ELF-1 (cell line): ENCODE measurements at regions not wholly inside any gene's neighbourhood (a gene's known extent, or its start where the extent isn't known, plus 50 kb on each side); places are given as distances from the start of the nearest gene placed in this dataset.
"Not testable (repeated sequence)": the region's sequence is repeated elsewhere in the genome, so short reads cannot be mapped to it uniquely, and the experiment has no call there.

Experiments used
- DNase-seq: peaks from one replicate; pipeline ENCODE4 v3.0.0-alpha.2; 2016; ENCODE audit warnings: low read depth, low spot score

GRCh38 chr12:13443498-13443897, 247.0 kb downstream of the EMP1 start:
- no peak for DNase-seq

DNA sequence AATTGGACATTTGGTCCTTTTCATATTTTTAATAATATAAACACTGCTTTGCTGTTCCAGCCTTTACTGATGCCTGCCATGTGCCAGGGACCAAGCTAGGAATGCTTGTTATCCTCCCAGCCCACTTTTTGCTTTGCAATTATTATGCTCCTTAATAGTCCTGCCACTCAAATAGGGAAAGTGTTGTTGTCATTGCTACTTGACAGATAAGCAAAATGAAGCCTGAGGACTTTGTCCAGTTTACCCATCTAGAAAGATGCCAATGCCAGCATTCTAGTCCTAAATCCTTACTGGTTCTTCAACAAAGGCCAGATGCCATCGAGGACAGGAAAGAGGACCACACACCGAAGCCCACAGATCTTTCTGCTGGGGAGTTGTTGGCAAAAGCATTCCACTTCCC, 246.5 kb downstream of the EMP1 start:
- DNase-seq, result no peak

- DNase-seq, result no peak
Measured at GRCh38 chr12:13442457-13442856, 245.9 kb downstream of the EMP1 start.

DNA sequence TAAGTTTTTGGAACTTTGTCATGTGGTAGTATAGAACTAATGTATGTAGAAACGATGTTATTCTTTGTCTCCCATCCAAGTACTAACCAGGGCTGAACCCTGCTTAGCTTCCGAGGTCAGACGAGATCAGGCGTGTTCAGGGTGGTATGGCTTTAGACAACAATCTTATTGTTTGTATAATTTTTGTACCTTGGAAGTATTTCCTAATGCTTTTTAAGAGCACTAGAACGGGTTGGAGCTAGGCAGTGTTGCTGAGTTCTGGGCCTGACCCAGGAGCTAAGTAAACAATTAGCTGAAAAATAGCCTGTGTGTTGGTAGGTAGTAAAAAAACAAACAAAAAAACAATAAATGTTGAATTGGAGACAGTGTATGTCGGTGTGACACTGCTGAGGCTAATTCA, 244.3 kb downstream of the EMP1 start:
- no peak for DNase-seq

DNA sequence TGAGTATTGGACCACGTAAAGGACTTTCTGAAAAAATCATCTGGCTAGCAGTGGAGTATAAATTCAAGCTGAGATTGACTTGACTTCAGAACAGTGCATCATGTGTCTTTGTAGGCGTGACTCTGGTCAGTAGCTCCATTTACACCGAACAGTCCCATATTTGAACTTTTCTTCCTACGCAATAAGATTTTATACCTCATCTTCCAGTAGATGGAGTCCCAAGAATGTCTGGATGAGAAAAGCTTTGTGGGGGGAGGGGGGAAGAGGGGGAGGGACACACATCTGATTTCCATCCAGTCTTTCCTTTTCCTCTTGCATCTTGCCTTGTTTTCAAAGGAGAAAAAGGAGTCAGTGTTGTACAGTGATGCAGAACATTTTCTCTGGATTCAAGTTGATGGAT, 241.0 kb downstream of the EMP1 start:
- no peak for DNase-seq

DNA sequence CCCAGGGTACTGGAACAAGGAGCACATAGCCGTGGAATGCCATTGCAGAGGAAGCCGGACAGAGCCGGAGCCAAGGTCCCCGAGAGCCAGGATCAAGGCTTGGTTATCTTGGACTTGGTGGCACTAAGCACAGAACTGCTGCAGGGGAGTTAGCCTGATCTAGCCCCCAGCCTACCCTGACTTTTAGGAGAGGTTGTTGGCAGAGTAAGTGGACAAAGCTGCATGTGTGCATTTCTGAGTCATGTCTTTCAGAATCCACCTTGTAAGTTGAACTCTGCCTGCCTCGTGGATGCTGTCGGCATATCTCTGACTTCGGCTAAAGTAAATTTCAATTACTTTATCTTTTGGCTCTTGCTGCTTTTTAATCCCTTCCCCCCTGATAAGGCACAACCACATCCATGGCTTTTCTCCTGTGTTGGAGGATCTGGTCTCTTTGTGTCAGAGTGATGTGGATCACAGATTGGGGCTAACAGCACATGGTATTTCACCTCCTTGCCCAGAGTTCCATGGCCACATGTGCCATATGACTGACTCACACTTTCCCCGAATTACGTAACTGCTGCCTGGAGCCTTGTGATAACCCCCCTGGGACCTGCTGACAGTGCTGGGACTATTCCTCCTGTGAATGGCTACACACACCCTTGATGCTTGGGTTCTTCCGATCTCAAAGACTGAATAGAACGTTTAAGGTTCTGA, 240.3 kb downstream of the EMP1 start:
- peak; percentile 37 for DNase-seq

- DNase-seq, result peak; percentile 7
Measured at GRCh38 chr12:13436182-13436581, 239.7 kb downstream of the EMP1 start.

GRCh38 chr12:13435235-13435933, 238.9 kb downstream of the EMP1 start:
- DNase-seq, result peak; percentile 85

DNA sequence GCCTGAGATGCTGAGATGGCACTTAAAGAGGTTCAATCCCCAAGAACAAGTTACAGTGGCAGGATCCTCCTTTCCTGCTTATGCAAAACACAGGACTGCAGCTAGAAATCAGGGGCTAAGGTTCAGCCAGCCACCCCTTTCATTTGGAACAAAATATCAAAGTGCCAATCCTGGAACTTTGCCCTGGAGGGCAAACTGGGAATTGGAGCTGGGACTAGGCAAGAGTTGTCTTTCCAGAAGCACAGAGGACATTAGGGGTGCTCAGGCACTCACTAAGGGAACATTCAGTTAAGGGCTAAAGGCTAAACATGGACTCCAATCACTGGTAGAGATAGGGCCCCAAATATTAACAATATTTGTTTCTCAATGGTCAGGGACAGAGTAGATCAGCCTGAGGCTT, 237.2 kb downstream of the EMP1 start:
- DNase-seq, result no peak

- DNase-seq, result no peak
Measured at GRCh38 chr12:13431041-13431440, 234.5 kb downstream of the EMP1 start.

- no peak for DNase-seq
Measured at GRCh38 chr12:13428538-13429265, 232.2 kb downstream of the EMP1 start.

DNA sequence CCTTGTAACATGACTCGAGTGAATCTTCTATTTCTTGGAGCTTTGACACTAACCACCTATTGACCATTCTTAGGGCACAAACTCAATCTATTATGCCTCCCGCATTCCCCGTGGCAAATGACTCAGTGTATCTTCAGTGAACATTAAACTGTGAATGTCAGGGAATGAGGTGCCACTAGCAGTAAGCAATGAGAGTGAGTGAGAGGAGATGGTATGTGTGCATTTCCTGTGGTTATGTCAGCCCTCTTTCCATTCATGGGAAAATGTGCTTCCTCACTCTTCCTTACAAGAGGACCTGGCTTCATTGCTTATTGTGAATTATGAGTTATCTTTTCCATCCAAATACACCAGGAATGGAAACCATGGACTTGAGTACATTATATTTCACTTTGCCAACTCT, 229.2 kb downstream of the EMP1 start:
- no peak for DNase-seq

DNA sequence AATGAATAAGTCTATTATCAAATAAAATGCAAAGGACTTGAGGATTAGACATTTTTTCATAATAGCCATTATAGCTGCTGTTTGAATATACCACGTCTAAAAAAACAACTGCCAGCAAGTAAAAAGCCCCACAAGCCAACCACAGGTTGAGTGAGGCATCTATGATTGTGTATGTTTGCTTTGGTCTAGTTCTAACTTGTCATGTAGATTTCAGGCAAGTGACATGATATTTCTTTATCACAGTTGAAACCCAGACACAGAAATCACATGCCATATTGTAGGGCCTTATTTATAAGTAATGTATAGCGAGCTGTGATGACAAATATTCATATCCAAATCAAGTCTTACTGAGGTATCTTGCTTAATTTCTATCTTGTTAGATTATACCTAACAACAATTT, 225.8 kb downstream of the EMP1 start:
- DNase-seq, result no peak

DNA sequence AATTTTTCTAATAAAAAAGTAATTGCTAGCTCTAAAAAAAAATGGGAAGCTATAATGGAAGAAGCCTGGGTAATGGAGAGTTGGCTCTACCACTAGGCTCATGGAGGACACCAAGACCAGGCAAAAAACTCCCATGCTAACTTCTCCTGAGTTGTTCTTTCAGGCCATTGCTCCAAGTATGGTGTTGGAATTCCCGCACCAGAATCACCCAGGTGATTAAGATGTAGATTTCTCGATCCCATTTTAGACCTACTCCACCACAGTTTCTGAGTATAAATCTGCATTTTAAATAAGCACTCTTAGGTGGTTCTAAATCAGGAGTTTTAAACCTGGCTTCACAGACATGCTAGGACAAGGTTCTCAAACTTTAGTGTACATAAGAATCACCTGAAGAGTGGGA, 221.0 kb downstream of the EMP1 start:
- DNase-seq, result no peak

GRCh38 chr12:13411287-13411686, 214.8 kb downstream of the EMP1 start:
- DNase-seq, result no peak

DNA sequence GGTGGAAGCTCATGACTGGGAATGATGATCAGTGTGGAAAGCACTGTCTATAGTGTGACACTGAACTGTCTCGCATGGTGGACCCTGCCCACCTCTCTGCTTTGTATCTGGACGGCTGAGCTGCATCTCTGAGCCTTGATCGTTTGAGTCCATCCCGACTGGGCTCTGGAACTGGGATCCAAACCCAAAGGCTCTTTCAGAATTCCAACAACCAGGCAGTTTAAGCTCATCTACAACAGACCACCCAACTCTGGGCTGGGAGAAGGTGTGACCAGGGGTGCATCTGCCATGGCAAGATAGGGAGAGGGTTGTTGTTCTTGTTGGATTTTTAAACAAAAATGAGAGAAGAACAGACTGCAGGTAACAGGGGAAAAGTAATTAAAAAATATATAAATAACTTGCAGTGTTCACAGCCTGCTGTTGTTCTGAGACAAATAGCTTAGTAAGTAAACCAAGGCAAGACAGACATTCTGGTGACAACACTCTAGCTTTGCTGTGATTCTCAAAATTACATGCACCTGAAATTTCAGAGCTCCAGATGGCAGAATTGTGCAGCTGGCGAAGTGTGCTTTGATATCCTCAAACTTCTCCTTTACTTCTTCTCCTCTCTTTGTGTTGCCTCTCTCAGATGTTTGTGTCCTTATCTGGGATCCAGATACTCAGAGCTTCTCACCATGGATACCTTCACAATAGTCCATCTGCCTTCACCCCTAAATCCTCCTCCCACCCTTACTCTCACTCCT, 209.6 kb downstream of the EMP1 start:
- DNase-seq, result no peak

DNA sequence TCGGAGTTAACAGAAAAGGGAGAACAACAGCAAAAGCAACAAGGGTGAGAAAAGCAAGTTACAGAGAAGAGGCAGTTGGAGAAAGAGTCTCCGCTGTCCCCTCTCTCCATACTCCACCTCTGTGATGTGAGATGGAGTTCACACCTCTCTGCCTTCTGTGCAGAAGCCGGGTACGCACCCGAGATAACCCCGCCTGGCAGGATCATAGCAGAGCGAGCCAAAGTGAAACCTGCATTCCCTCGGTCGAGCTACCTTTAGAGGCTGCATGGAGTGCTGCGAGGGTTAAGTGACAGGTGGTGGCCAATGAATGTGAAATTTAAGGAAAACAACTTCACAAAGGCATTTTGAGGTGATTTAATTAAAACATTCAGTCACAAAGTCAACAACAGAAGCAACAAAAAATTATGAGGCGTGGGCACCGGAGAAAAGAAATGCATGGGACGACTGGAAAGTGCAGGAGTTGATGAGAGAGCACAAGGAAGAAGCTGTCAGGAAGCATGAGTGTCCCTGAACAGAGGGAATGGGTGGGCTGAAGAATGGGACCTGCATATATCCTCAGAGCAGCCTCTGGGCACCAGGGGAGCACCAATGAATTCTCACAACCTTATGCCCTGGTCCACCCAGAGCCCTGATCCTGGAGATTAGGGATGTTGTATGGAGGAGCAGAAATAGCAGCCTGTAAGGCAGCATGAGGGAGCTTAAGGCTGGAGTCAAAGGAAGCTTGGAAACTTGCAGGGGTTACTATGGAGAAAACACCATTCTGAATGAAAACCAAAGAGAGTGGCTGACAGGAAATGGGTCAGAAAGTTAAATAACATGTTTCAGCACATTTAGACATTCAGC, 208.3 kb downstream of the EMP1 start:
- DNase-seq, result no peak

DNA sequence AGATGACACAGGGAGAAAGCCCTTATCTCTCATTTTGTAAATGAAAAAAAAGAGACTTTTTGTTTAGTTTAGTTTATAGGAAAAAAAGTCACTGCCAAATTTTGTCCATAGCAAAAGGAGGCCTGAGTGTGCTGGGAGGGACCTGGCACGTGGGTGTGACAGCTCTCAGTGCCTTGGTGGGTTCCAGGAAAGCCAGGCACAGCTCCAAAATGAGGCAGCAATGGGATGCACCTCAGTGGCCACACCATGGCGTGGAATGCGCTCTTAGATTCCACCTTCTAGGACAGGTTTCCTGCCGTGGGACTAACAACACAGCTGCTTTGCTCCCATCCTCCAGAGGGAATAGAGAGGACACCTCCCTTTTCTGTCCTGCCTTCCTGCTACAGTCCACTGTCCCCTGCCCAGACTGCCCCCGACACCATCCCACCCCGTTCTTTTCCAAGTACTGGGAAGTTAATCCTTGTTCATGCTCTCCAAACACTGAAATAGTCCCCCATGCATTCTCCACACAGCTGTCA, 207.6 kb downstream of the EMP1 start:
- DNase-seq, result no peak

GRCh38 chr12:13391375-13391774, 194.8 kb downstream of the EMP1 start:
- not testable (repeated sequence) for DNase-seq

GRCh38 chr12:13390918-13391317, 194.4 kb downstream of the EMP1 start:
- no peak for DNase-seq

- no peak for DNase-seq
Measured at GRCh38 chr12:13390381-13390861, 193.9 kb downstream of the EMP1 start.
